IMR-90 (cell line): ENCODE measurements at regions not wholly inside any gene's neighbourhood (a gene's known extent, or its start where the extent isn't known, plus 50 kb on each side); places are given as distances from the start of the nearest gene placed in this dataset.

Experiments
- BHLHE40 ChIP-seq: fragments of 150-350 bp; IDR thresholded peaks from 2 replicates; pipeline ENCODE4 v1.6.1; 2016; ENCODE audit warnings: mild to moderate bottlenecking, low read depth, low read length
- CEBPB ChIP-seq: IDR thresholded peaks from 2 replicates; pipeline ENCODE4 v1.6.1; 2012; ENCODE audit warnings: low read depth, low read length, improper control_type of control experiment
- FOS ChIP-seq: fragments of 150-350 bp; IDR thresholded peaks from 2 replicates; pipeline ENCODE4 v1.6.1; 2016; ENCODE audit warnings: low read depth, low read length
- MAFK ChIP-seq: IDR thresholded peaks from 2 replicates; pipeline ENCODE4 v1.6.1; 2012; ENCODE audit warnings: low read depth, low read length, improper control_type of control experiment
- MXI1 ChIP-seq: IDR thresholded peaks from 2 replicates; pipeline ENCODE4 v1.6.1; 2012; ENCODE audit warnings: low read depth, mild to moderate bottlenecking, low read length, moderate library complexity, borderline replicate concordance
- NFE2L2 ChIP-seq: fragments of 150-350 bp; IDR thresholded peaks from 2 replicates; pipeline ENCODE4 v1.6.1; 2016; ENCODE audit warnings: low read depth, mild to moderate bottlenecking, low read length
- POLR2A ChIP-seq: IDR thresholded peaks from 2 replicates; pipeline ENCODE4 v1.6.1; 2012; ENCODE audit warnings: mild to moderate bottlenecking, low read depth, low read length
- RAD21 ChIP-seq: IDR thresholded peaks from 2 replicates; pipeline ENCODE4 v1.6.1; 2012; ENCODE audit warnings: low read length, improper control_type of control experiment
- RFX5 ChIP-seq: IDR thresholded peaks from 2 replicates; pipeline ENCODE4 v1.8.0; 2012; ENCODE audit warnings: low read depth, mild to moderate bottlenecking, low read length, moderate library complexity
- SMC3 ChIP-seq: fragments of 150-350 bp; IDR thresholded peaks from 2 replicates; pipeline ENCODE4 v1.6.1; 2016; ENCODE audit warnings: low read depth, mild to moderate bottlenecking, antibody characterized with exemption, low read length, moderate library complexity
- TF ChIP-seq, protein P1 (sequence below): conservative IDR thresholded peaks from 2 replicates; pipeline ENCODE4 v1.5.1; 2012; ENCODE audit warnings: mild to moderate bottlenecking, low read depth, low read length, improper control_type of control experiment
- TF ChIP-seq, protein P2 (sequence below): fragments of 150-350 bp; IDR thresholded peaks from 2 replicates; pipeline ENCODE4 v1.6.1; 2017; ENCODE audit warnings: mild to moderate bottlenecking, antibody characterized with exemption, low read length, low read depth

DNA sequence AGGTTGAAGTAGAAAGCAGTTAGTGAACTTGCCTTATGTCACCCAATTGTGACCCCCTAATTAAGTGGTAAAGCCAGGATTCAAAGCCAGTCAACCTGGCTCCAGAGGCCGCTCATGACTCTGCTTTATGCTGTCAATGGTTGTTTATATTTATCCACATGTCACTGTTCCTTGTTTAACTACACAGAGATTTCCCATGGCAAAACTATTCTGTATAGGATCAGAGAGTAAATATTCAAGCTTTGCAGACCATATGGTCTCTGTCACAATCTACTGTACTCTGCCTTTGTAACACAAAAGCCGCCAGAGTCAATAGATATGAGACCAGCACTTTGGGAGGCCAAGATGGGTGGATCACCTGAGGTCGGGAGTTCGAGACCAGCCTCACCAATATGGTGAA lies 371.7 kb upstream of the PTBP2 start:
- TF ChIP-seq RFX5 (no peak), RAD21 (no peak), NFE2L2 (no peak), POLR2A (no peak), SMC3 (no peak), MAFK (no peak), MXI1 (no peak), BHLHE40 (no peak), CEBPB (no peak), FOS (no peak)
- TF ChIP-seq, protein P1, sequence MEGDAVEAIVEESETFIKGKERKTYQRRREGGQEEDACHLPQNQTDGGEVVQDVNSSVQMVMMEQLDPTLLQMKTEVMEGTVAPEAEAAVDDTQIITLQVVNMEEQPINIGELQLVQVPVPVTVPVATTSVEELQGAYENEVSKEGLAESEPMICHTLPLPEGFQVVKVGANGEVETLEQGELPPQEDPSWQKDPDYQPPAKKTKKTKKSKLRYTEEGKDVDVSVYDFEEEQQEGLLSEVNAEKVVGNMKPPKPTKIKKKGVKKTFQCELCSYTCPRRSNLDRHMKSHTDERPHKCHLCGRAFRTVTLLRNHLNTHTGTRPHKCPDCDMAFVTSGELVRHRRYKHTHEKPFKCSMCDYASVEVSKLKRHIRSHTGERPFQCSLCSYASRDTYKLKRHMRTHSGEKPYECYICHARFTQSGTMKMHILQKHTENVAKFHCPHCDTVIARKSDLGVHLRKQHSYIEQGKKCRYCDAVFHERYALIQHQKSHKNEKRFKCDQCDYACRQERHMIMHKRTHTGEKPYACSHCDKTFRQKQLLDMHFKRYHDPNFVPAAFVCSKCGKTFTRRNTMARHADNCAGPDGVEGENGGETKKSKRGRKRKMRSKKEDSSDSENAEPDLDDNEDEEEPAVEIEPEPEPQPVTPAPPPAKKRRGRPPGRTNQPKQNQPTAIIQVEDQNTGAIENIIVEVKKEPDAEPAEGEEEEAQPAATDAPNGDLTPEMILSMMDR = no peak
- TF ChIP-seq, protein P2, sequence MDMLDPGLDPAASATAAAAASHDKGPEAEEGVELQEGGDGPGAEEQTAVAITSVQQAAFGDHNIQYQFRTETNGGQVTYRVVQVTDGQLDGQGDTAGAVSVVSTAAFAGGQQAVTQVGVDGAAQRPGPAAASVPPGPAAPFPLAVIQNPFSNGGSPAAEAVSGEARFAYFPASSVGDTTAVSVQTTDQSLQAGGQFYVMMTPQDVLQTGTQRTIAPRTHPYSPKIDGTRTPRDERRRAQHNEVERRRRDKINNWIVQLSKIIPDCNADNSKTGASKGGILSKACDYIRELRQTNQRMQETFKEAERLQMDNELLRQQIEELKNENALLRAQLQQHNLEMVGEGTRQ = no peak
